GM23338 (cell line): ENCODE measurements at regions not wholly inside any gene's neighbourhood (a gene's known extent, or its start where the extent isn't known, plus 50 kb on each side); places are given as distances from the start of the nearest gene placed in this dataset.

Source experiments
- ATAC-seq: fragments of 200-7000 bp; cut with Tn5 transposase; 3 replicates; pipeline ENCODE4 v1.9.1; 2020
- DNase-seq: peaks from one replicate; pipeline ENCODE4 v3.0.0-alpha.2; 2015; ENCODE audit warnings: low spot score
- H2AFZ ChIP-seq: fragments of 200-600 bp; sonication (generic); 2 replicates; pipeline ENCODE4 v1.8.0; 2016; ENCODE audit warnings: antibody characterized with exemption, mild to moderate bottlenecking, moderate library complexity
- H3F3A ChIP-seq: fragments of 200-600 bp; sonication (generic); replicated peaks from 2 replicates; pipeline ENCODE4 v1.8.0; 2017; ENCODE audit warnings: antibody characterized with exemption, mixed run types, low read depth
- H3K27ac ChIP-seq: fragments of 200-600 bp; sonication (generic); 2 replicates; pipeline ENCODE4 v1.6.1; 2016; ENCODE audit warnings: low read depth
- H3K27me3 ChIP-seq: fragments of 200-600 bp; sonication (generic); 2 replicates; pipeline ENCODE4 v1.8.0; 2016; ENCODE audit warnings: mild to moderate bottlenecking, mixed run types, moderate library complexity; ENCODE audit not compliant: insufficient read depth
- H3K36me3 ChIP-seq: fragments of 200-600 bp; sonication (generic); 2 replicates; pipeline ENCODE4 v1.8.0; 2016; ENCODE audit warnings: mild to moderate bottlenecking; ENCODE audit not compliant: insufficient read depth
- H3K4me1 ChIP-seq: fragments of 200-600 bp; sonication (generic); 2 replicates; pipeline ENCODE4 v1.8.0; 2016; ENCODE audit warnings: mild to moderate bottlenecking, moderate library complexity; ENCODE audit not compliant: insufficient read depth
- H3K4me2 ChIP-seq: fragments of 200-600 bp; sonication (generic); 2 replicates; pipeline ENCODE4 v1.7.1; 2017; ENCODE audit warnings: mixed run types
- H3K4me3 ChIP-seq: fragments of 200-600 bp; sonication (generic); 2 replicates; pipeline ENCODE4 v1.6.1; 2016; ENCODE audit warnings: mixed run types
- H3K79me2 ChIP-seq: fragments of 200-600 bp; sonication (generic); replicated peaks from 2 replicates; pipeline ENCODE4 v1.8.0; 2017; ENCODE audit warnings: mild to moderate bottlenecking; ENCODE audit not compliant: insufficient read depth
- H3K9me2 ChIP-seq: fragments of 200-600 bp; sonication (generic); 2 replicates; pipeline ENCODE4 v1.8.0; 2017; ENCODE audit not compliant: insufficient read depth
- H4K20me1 ChIP-seq: fragments of 200-600 bp; sonication (generic); replicated peaks from 2 replicates; pipeline ENCODE4 v1.8.0; 2017; ENCODE audit warnings: mild to moderate bottlenecking; ENCODE audit not compliant: insufficient read depth
- H3K27ac Mint-ChIP-seq: 2 replicates; pipeline ENCODE4 v1.8.0; 2020; ENCODE audit warnings: inconsistent platforms, mild to moderate bottlenecking, moderate library complexity, mixed read lengths
- H3K27me3 Mint-ChIP-seq: 3 replicates; pipeline ENCODE4 v1.8.0; 2022; ENCODE audit warnings: low read depth, mild to moderate bottlenecking, moderate library complexity, mixed read lengths, inconsistent platforms; ENCODE audit not compliant: insufficient read depth, poor library complexity
- H3K36me3 Mint-ChIP-seq: 3 replicates; pipeline ENCODE4 v1.8.0; 2021; ENCODE audit warnings: low read depth, mild to moderate bottlenecking, inconsistent platforms, moderate library complexity, mixed read lengths
- H3K4me1 Mint-ChIP-seq: 3 replicates; pipeline ENCODE4 v1.8.0; 2020; ENCODE audit warnings: mild to moderate bottlenecking, inconsistent platforms, mixed read lengths
- H3K4me3 Mint-ChIP-seq: 3 replicates; pipeline ENCODE4 v1.8.0; 2021; ENCODE audit warnings: moderate library complexity, mild to moderate bottlenecking, inconsistent platforms, mixed read lengths
- H3K9me3 Mint-ChIP-seq: 3 replicates; pipeline ENCODE4 v1.8.0; 2020; ENCODE audit warnings: moderate library complexity, mild to moderate bottlenecking, inconsistent platforms, mixed read lengths
- CREB1 ChIP-seq: fragments of 250-450 bp; sonication (Bioruptor Pico); IDR thresholded peaks from 2 replicates; pipeline ENCODE4 v1.5.0; 2020; ENCODE audit warnings: low read depth, mild to moderate bottlenecking, moderate library complexity
- CTCF ChIP-seq, 2 experiments: fragments of 200-600 bp in 1 of 2; sonication (generic) in 1 of 2; conservative IDR thresholded peaks; 2 replicates each; pipeline versions ENCODE4 v1.5.1 to v1.6.1; 2016 to 2017; ENCODE audit warnings: antibody characterized with exemption in 2 of 2, low read depth in 2 of 2, mild to moderate bottlenecking in 2 of 2, moderate library complexity in 1 of 2
- JUNB ChIP-seq: IDR thresholded peaks from one replicate; pipeline ENCODE4 v1.6.1; 2016; ENCODE audit warnings: antibody characterized with exemption; ENCODE audit not compliant: unreplicated experiment
- POLR2AphosphoS5 ChIP-seq: IDR thresholded peaks from 2 replicates; pipeline ENCODE4 v1.6.1; 2016; ENCODE audit warnings: antibody characterized with exemption, low read depth
- REST ChIP-seq: IDR thresholded peaks from one replicate; pipeline ENCODE4 v1.6.1; 2018; ENCODE audit warnings: antibody characterized with exemption; ENCODE audit not compliant: unreplicated experiment
- STAT1 ChIP-seq: IDR thresholded peaks from one replicate; pipeline ENCODE4 v1.6.1; 2016; ENCODE audit warnings: antibody characterized with exemption; ENCODE audit not compliant: unreplicated experiment
- ZNF114 ChIP-seq: fragments of 250-450 bp; sonication (Bioruptor Pico); IDR thresholded peaks from 2 replicates; pipeline ENCODE4 v1.5.0; 2020; ENCODE audit warnings: mild to moderate bottlenecking, moderate library complexity
- ZNF462 ChIP-seq: fragments of 250-450 bp; sonication (Bioruptor Pico); IDR thresholded peaks from 2 replicates; pipeline ENCODE4 v1.5.0; 2020; ENCODE audit warnings: mild to moderate bottlenecking, moderate library complexity

- no peak overlapping the region for H3K27ac Mint-ChIP-seq
- peaks cover 8% of the 10 kb centered on the region for H3K79me2 ChIP-seq
- H3K36me3 ChIP-seq, result no peaks in the 10 kb centered on the region
- H3K36me3 Mint-ChIP-seq, result peaks cover 10% of the 10 kb centered on the region
- DNase-seq (no peak), ATAC-seq (no peak)
- no peak overlapping the region for H3K27ac ChIP-seq
- no peaks in the 10 kb centered on the region for H3K27me3 ChIP-seq
- TF ChIP-seq REST (no peak), ZNF462 (CRISPR knock-in tag) (no peak), STAT1 (no peak), CTCF (conservative IDR thresholded peaks at IDR 0.05; ENCODE audit: low read depth in 2 of 2) (no peak), POLR2AphosphoS5 (no peak), CREB1 (no peak), ZNF114 (CRISPR knock-in tag) (no peak), JUNB (no peak)
- H3K4me3 Mint-ChIP-seq, result no peak overlapping the region
- H3K4me3 ChIP-seq, result no peak overlapping the region
- H3K9me3 Mint-ChIP-seq, result peaks cover 11% of the 10 kb centered on the region
- H3K27me3 Mint-ChIP-seq, result peaks cover 1% of the 10 kb centered on the region
- no peak overlapping the region for H3K4me2 ChIP-seq
- H2AFZ ChIP-seq, result no peak overlapping the region
- H3K4me1 Mint-ChIP-seq, result no peaks in the 10 kb centered on the region
- no peaks in the 10 kb centered on the region for H3F3A ChIP-seq
- H3K9me2 ChIP-seq, result peaks cover 22% of the 10 kb centered on the region
- peaks cover 16% of the 10 kb centered on the region for H3K4me1 ChIP-seq
- H4K20me1 ChIP-seq, result no peaks in the 10 kb centered on the region
These were observed 163.5 kb upstream of the GJE1 start for GRCh38 chr6:141969201-141969600.
